Spleen (tissue), 7 donors: ENCODE measurements at regions not wholly inside any gene's neighbourhood (a gene's known extent, or its start where the extent isn't known, plus 50 kb on each side); places are given as distances from the start of the nearest gene placed in this dataset.

ENCODE experiments used
- POLR2AphosphoS5 ChIP-seq, 3 donors: sonication (generic); formaldehyde crosslinking; IDR thresholded peaks; one replicate each; pipeline ENCODE4 v1.5.1; 2017; ENCODE audit warnings: antibody characterized with exemption in 3 of 3
- TF ChIP-seq, protein P1 (sequence below), 11 experiments: fragments of 200-600 bp in 7 of 11; fragments of 450-650 bp in 4 of 11; sonication (generic) in 4 of 11; IDR thresholded peaks in 8 of 11; conservative IDR thresholded peaks in 3 of 11; 1 replicate in 7 of 11; 2 replicates in 4 of 11; pipeline versions ENCODE4 v1.4.0 to v1.8.0; 2016 to 2021; ENCODE audit warnings: antibody characterized with exemption in 11 of 11, inconsistent platforms in 4 of 11, mild to moderate bottlenecking in 1 of 11
- donor health status: DM: no; HTN: no; CAD: no; lungs with moderate emphysema.
- donor health status: DM: no; HTN: no; CAD: no.
- donor health status: DM: no; HTN: no; CAD: no.

DNA sequence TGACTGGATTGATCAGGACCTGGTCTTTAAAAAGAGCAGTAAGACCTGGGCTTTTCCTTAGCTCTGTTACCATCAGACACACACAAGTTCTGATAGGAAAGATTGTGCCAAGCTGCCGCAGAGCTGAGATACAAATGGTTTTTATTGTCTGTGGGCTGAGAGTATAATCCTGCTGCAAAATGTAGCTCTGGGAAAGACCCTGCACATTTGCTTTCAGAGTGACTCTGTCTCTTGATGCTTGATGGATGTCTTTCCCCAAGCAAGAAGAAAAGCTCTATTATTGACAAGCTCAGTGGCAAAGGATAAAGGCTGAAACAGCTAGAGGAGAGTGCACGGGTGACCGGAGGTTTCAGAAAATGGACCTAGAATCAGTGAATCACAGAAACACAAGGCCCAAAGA lies 95.3 kb upstream of the PARD3B start:
- TF ChIP-seq, protein P1, sequence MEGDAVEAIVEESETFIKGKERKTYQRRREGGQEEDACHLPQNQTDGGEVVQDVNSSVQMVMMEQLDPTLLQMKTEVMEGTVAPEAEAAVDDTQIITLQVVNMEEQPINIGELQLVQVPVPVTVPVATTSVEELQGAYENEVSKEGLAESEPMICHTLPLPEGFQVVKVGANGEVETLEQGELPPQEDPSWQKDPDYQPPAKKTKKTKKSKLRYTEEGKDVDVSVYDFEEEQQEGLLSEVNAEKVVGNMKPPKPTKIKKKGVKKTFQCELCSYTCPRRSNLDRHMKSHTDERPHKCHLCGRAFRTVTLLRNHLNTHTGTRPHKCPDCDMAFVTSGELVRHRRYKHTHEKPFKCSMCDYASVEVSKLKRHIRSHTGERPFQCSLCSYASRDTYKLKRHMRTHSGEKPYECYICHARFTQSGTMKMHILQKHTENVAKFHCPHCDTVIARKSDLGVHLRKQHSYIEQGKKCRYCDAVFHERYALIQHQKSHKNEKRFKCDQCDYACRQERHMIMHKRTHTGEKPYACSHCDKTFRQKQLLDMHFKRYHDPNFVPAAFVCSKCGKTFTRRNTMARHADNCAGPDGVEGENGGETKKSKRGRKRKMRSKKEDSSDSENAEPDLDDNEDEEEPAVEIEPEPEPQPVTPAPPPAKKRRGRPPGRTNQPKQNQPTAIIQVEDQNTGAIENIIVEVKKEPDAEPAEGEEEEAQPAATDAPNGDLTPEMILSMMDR (IDR thresholded peaks at IDR 0.05 in 8 of 11, conservative IDR thresholded peaks at IDR 0.05 in 3 of 11), result no peak
- TF ChIP-seq POLR2AphosphoS5 (IDR thresholded peaks at IDR 0.05), result no peak
